OCI-LY3 (cell line): ENCODE measurements at regions not wholly inside any gene's neighbourhood (a gene's known extent, or its start where the extent isn't known, plus 50 kb on each side); places are given as distances from the start of the nearest gene placed in this dataset.

Source experiments
- CTCF ChIP-seq: fragments of 200-600, 300-600 bp; sonication (generic); IDR thresholded peaks from 2 replicates; pipeline ENCODE4 v1.5.1; 2014; ENCODE audit warnings: antibody characterized with exemption, low read length, low read depth
- EZH2phosphoT487 ChIP-seq: fragments of 200-600 bp; shearing (Covaris generic); IDR thresholded peaks from 2 replicates; pipeline ENCODE4 v1.6.1; 2018; ENCODE audit warnings: antibody characterized with exemption, mixed run types, low read depth

- no peak for TF ChIP-seq CTCF
- no peak for TF ChIP-seq EZH2phosphoT487
These were observed 214.6 kb downstream of the KIF20B start for GRCh38 chr10:89915968-89916367.
